Neuronal stem cell (in vitro differentiated cells): ENCODE measurements at regions not wholly inside any gene's neighbourhood (a gene's known extent, or its start where the extent isn't known, plus 50 kb on each side); places are given as distances from the start of the nearest gene placed in this dataset.
A peak's percentile ranks its signal among the peaks of the same experiment; 100 is the strongest.

Experiments
- DNase-seq: peaks from one replicate; pipeline ENCODE4 v3.0.0-alpha.2; 2013; ENCODE audit warnings: low spot score
- H2AFZ ChIP-seq: one replicate; pipeline ENCODE4 v1.6.1; 2013; ENCODE audit warnings: mild to moderate bottlenecking, low read length, inconsistent platforms
- H2AK5ac ChIP-seq: 2 replicates; pipeline ENCODE4 v1.6.1; 2013; ENCODE audit warnings: low read depth, mild to moderate bottlenecking, inconsistent platforms, low read length, moderate library complexity, mixed read lengths
- H2BK120ac ChIP-seq: 2 replicates; pipeline ENCODE4 v1.6.1; 2013; ENCODE audit warnings: low read depth, mild to moderate bottlenecking, inconsistent platforms, low read length, moderate library complexity, mixed read lengths
- H2BK12ac ChIP-seq: one replicate; pipeline ENCODE4 v1.6.1; 2013; ENCODE audit warnings: low read length, inconsistent platforms
- H2BK15ac ChIP-seq: 2 replicates; pipeline ENCODE4 v1.6.1; 2013; ENCODE audit warnings: mild to moderate bottlenecking, low read length, inconsistent platforms, mixed read lengths
- H2BK5ac ChIP-seq: one replicate; pipeline ENCODE4 v1.6.1; 2013; ENCODE audit warnings: inconsistent platforms, mild to moderate bottlenecking, low read length, moderate library complexity
- H3K14ac ChIP-seq: one replicate; pipeline ENCODE4 v1.6.1; 2013; ENCODE audit warnings: low read length, inconsistent platforms
- H3K18ac ChIP-seq: 2 replicates; pipeline ENCODE4 v1.6.1; 2013; ENCODE audit warnings: low read length, inconsistent platforms
- H3K23ac ChIP-seq: 2 replicates; pipeline ENCODE4 v1.6.1; 2013; ENCODE audit warnings: low read depth, mild to moderate bottlenecking, mixed read lengths, low read length, inconsistent platforms; ENCODE audit not compliant: poor library complexity
- H3K27ac ChIP-seq: replicated peaks from 3 replicates; pipeline ENCODE4 v1.5.1; 2013; ENCODE audit warnings: low read length, inconsistent platforms
- H3K27me3 ChIP-seq, 3 experiments: 2 replicates each; pipeline ENCODE4 v1.6.1; 2013; ENCODE audit warnings: low read length in 3 of 3, mild to moderate bottlenecking in 2 of 3, inconsistent platforms in 1 of 3, low read depth in 1 of 3, mixed read lengths in 1 of 3, moderate library complexity in 1 of 3; ENCODE audit not compliant: control insufficient read depth in 3 of 3, insufficient read depth in 3 of 3
- H3K36me3 ChIP-seq, 2 donors: replicated peaks in 1 of 2; 2 replicates each; pipeline ENCODE4 v1.6.1; 2013; ENCODE audit warnings: low read length in 2 of 2; ENCODE audit not compliant: control insufficient read depth in 2 of 2, insufficient read depth in 2 of 2
- H3K4ac ChIP-seq: 2 replicates; pipeline ENCODE4 v1.6.1; 2013; ENCODE audit warnings: inconsistent platforms, mild to moderate bottlenecking, low read length, moderate library complexity
- H3K4me1 ChIP-seq, 2 donors: 1 replicate in 1 of 2; 2 replicates in 1 of 2; pipeline ENCODE4 v1.6.1; 2013; ENCODE audit warnings: low read length in 2 of 2, low read depth in 1 of 2; ENCODE audit not compliant: control insufficient read depth in 2 of 2, insufficient read depth in 1 of 2
- H3K4me2 ChIP-seq: one replicate; pipeline ENCODE4 v1.6.1; 2013; ENCODE audit warnings: mild to moderate bottlenecking, low read length, inconsistent platforms; ENCODE audit not compliant: insufficient read depth, poor library complexity, severe bottlenecking
- H3K4me3 ChIP-seq, 2 donors: 2 replicates each; pipeline ENCODE4 v1.5.1; 2013; ENCODE audit warnings: low read length in 2 of 2, mild to moderate bottlenecking in 2 of 2, inconsistent platforms in 1 of 2, moderate library complexity in 1 of 2
- H3K79me1 ChIP-seq: one replicate; pipeline ENCODE4 v1.6.1; 2013; ENCODE audit warnings: low read depth, mild to moderate bottlenecking, inconsistent platforms, low read length, moderate library complexity
- H3K9ac ChIP-seq: one replicate; pipeline ENCODE4 v1.6.1; 2013; ENCODE audit warnings: mild to moderate bottlenecking, low read depth, low read length, inconsistent platforms; ENCODE audit not compliant: poor library complexity
- H3K9me3 ChIP-seq, 2 donors: replicated peaks in 1 of 2; 2 replicates each; pipeline versions ENCODE3 to v1.6.1; 2013; ENCODE audit warnings: low read length in 2 of 2, mild to moderate bottlenecking in 2 of 2, inconsistent platforms in 1 of 2, low read depth in 1 of 2, mixed read lengths in 1 of 2, moderate library complexity in 1 of 2; ENCODE audit not compliant: control insufficient read depth in 2 of 2, insufficient read depth in 1 of 2
- H4K8ac ChIP-seq: one replicate; pipeline ENCODE4 v1.6.1; 2013; ENCODE audit warnings: low read depth, mild to moderate bottlenecking, inconsistent platforms, low read length, moderate library complexity
- H4K91ac ChIP-seq: one replicate; pipeline ENCODE4 v1.6.1; 2013; ENCODE audit warnings: low read length, low read depth, mild to moderate bottlenecking, inconsistent platforms; ENCODE audit not compliant: poor library complexity
- WGBS, 2 donors: extraction: QIAGEN DNeasy Blood & Tissue Kit; methylation state at CpG; one replicate each; pipeline ENCODE4 v1.1.7; 2013; ENCODE audit warnings: missing lambda C conversion rate in 2 of 2, mixed read lengths in 1 of 2; ENCODE audit not compliant: insufficient read length in 2 of 2, insufficient replicate concordance in 1 of 2; ENCODE audit errors: extremely low coverage in 2 of 2; 5-methylcytosine and 5-hydroxymethylcytosine counted together

DNA sequence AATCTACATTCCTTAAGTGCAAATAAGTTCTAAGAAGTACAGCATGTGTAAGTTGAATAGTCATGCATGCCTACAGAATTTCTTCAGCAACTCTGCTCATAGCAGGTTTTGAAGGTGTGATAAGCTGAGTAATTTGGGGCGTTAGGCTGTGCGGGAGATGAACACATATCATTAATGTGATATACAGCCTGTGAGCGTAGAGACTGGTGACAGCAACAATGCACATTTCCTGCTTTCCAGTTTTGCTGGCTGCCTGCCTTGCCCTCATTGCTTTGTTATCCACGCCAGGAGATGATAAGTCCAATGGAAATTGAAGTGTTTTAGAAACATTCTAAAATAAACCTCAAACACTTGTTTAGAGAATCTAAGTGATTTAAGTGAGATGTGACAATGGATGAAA lies 1709.4 kb downstream of the ARAP2 start:
- H2BK5ac ChIP-seq = no peak overlapping the region
- H3K4ac ChIP-seq = no peak overlapping the region
- no peak overlapping the region for H3K9ac ChIP-seq
- DNase-seq = no peak
- no peak overlapping the region for H2BK12ac ChIP-seq
- H4K8ac ChIP-seq = no peak overlapping the region
- H2BK120ac ChIP-seq = no peak overlapping the region
- no peaks in the 10 kb centered on the region for H3K36me3 ChIP-seq
- no peak overlapping the region for H3K18ac ChIP-seq
- H2BK15ac ChIP-seq = no peak overlapping the region
- no peak overlapping the region for H3K14ac ChIP-seq
- no peak overlapping the region for H4K91ac ChIP-seq
- no peak overlapping the region for H3K4me3 ChIP-seq
- WGBS, 2 donors = no CpG with 5 or more reads among the region's 4 CpGs
- no peak overlapping the region for H3K27ac ChIP-seq
- no peaks in the 10 kb centered on the region for H3K27me3 ChIP-seq
- no peaks in the 10 kb centered on the region for H3K9me3 ChIP-seq
- no peaks in the 10 kb centered on the region for H3K4me1 ChIP-seq
- no peak overlapping the region for H3K23ac ChIP-seq
- H2AK5ac ChIP-seq = no peak overlapping the region
- no peak overlapping the region for H2AFZ ChIP-seq
- no peaks in the 10 kb centered on the region for H3K79me1 ChIP-seq
- H3K4me2 ChIP-seq = no peak overlapping the region

DNA sequence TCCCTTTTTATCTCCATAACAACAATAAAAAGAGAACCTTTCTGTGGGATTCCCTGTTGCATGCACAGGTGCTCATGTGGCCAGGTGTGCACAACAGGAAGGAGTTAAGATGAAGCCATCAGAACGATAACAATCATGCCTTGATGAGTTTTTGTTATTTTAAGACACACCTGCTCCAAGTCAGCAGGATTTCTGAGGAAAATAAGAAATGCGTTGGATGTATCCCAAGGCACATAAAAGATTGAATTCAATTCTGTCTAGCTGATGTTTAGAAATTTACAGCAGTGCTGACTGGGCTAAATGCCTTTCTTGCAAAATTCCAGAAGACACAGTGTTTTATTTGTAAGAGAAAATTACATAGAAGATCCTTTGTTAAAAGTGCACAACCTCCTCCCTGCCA lies 1678.2 kb downstream of the ARAP2 start:
- WGBS, 2 donors = no CpG with 5 or more reads among the region's 2 CpGs

DNA sequence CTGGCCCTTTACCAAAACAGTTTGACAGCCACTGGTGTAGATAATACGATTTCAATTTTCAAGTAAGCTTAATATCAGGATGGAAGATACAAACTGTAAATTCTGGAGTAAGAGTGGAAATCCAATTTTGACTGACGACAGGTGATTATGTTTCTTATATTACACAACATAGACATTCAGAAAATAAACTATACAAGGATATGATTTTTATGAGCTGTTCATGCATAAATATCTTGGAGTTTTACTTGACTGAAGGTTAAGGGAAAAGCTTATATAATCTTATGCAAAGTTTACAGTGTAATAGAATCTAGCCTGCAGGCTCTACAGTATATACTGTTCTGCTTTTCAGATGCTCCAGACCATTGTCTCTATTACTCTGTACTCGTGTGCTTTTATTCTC lies 1672.3 kb downstream of the ARAP2 start:
- DNase-seq = no peak
- Histone ChIP-seq H2BK15ac (no peak overlapping the region), H4K8ac (no peak overlapping the region), H3K36me3 (no peaks in the 10 kb centered on the region), H2BK12ac (no peak overlapping the region), H3K4ac (no peak overlapping the region), H3K27ac (no peak overlapping the region), H2AK5ac (no peak overlapping the region), H3K14ac (no peak overlapping the region), H3K4me2 (no peak overlapping the region), H2AFZ (no peak overlapping the region), H3K18ac (no peak overlapping the region), H2BK5ac (no peak overlapping the region), H3K9ac (no peak overlapping the region), H3K23ac (no peak overlapping the region), H3K9me3 (no peaks in the 10 kb centered on the region), H3K79me1 (no peaks in the 10 kb centered on the region), H4K91ac (no peak overlapping the region), H3K4me1 (peaks cover 0 to 1% of the 10 kb centered on the region in 2 donors), H3K4me3 (no peak overlapping the region), H3K27me3 (no peaks in the 10 kb centered on the region), H2BK120ac (no peak overlapping the region)
- WGBS, 2 donors = no CpG with 5 or more reads among the region's 3 CpGs

More for the DNA sequence above, 1678.2 kb downstream of the ARAP2 start:
- H3K27me3 ChIP-seq = no peaks in the 10 kb centered on the region
- no peak overlapping the region for H4K91ac ChIP-seq
- no peak overlapping the region for H4K8ac ChIP-seq
- no peak overlapping the region for H3K4ac ChIP-seq
- H3K4me1 ChIP-seq = no peaks in the 10 kb centered on the region
- H2BK12ac ChIP-seq = no peak overlapping the region
- H3K14ac ChIP-seq = no peak overlapping the region
- no peak overlapping the region for H2BK5ac ChIP-seq
- H3K27ac ChIP-seq = no peak overlapping the region
- no peak overlapping the region for H2AFZ ChIP-seq
- no peak overlapping the region for H3K4me3 ChIP-seq
- no peak overlapping the region for H2BK15ac ChIP-seq
- no peak overlapping the region for H3K4me2 ChIP-seq
- no peak for DNase-seq
- no peak overlapping the region for H2AK5ac ChIP-seq
- H3K36me3 ChIP-seq = no peaks in the 10 kb centered on the region
- H2BK120ac ChIP-seq = no peak overlapping the region
- H3K9me3 ChIP-seq = no peaks in the 10 kb centered on the region
- H3K79me1 ChIP-seq = no peaks in the 10 kb centered on the region
- H3K9ac ChIP-seq = no peak overlapping the region
- H3K23ac ChIP-seq = no peak overlapping the region
- H3K18ac ChIP-seq = no peak overlapping the region

DNA sequence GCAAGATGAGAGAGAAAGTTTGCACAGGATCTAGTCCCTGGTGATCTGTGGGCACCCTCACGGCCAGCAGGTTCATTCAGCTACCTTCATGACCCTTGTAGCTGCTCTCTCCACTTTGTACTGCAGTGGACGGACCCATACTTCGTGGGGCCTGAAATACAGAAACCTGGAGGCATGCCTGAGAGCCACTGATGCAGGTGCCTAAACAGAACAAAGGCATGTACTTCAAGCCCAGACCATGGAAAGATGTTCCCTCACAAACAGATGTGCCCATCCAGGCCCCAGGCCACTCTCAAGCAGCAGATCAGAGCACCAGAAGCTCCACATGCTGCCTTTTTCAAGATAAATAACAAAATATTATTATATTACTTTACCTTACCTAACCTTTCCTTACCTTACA lies 1629.0 kb downstream of the ARAP2 start:
- no CpG with 5 or more reads among the region's 3 CpGs for WGBS, 2 donors
- Histone ChIP-seq H2BK5ac (no peak overlapping the region), H2BK120ac (no peak overlapping the region), H3K4me3 (peak overlapping the region in 1 of 2 donors; percentile 36), H4K91ac (no peak overlapping the region), H3K23ac (no peak overlapping the region), H2BK12ac (no peak overlapping the region), H3K27ac (no peak overlapping the region), H3K4ac (no peak overlapping the region), H3K18ac (no peak overlapping the region), H3K27me3 (no peaks in the 10 kb centered on the region), H3K4me1 (peaks cover 0 to 3% of the 10 kb centered on the region in 2 donors), H3K36me3 (no peaks in the 10 kb centered on the region), H3K9ac (no peak overlapping the region), H2AK5ac (no peak overlapping the region), H4K8ac (no peak overlapping the region), H2AFZ (no peak overlapping the region), H3K14ac (no peak overlapping the region), H3K4me2 (no peak overlapping the region), H3K79me1 (no peaks in the 10 kb centered on the region), H3K9me3 (no peaks in the 10 kb centered on the region), H2BK15ac (no peak overlapping the region)
- DNase-seq = no peak
